OCI-M1 (cell line): ENCODE measurements at regions not wholly inside any gene's neighbourhood (a gene's known extent, or its start where the extent isn't known, plus 50 kb on each side); places are given as distances from the start of the nearest gene placed in this dataset.

Experiments
- DNase-seq: peaks from one replicate; lab custom pipeline; 2025; lab: John Stamatoyannopoulos, UW

- DNase-seq: no peak
These were observed 128.2 kb upstream of the DLX2 start for GRCh38 chr2:172230889-172231401.

GRCh38 chr2:172231508-172231907, 128.8 kb upstream of the DLX2 start:
- no peak for DNase-seq

GRCh38 chr2:172232708-172233396, 130.2 kb upstream of the DLX2 start:
- DNase-seq: no peak

GRCh38 chr2:172233987-172234715, 131.5 kb upstream of the DLX2 start:
- no peak for DNase-seq

- DNase-seq: no peak
These were observed 132.3 kb upstream of the DLX2 start for GRCh38 chr2:172234716-172235691.

GRCh38 chr2:172239944-172240590, 137.4 kb upstream of the DLX2 start:
- no peak for DNase-seq

GRCh38 chr2:172241222-172241621, 138.5 kb upstream of the DLX2 start:
- DNase-seq: no peak

- DNase-seq: no peak
These were observed 139.8 kb upstream of the DLX2 start for GRCh38 chr2:172242471-172242870.

GRCh38 chr2:172242961-172243360, 140.3 kb upstream of the DLX2 start:
- DNase-seq: peak; percentile 8

GRCh38 chr2:172244419-172245130, 141.9 kb upstream of the DLX2 start:
- no peak for DNase-seq

- peak; percentile 8 for DNase-seq
These were observed 143.9 kb upstream of the DLX2 start for GRCh38 chr2:172246649-172247048.

- no peak for DNase-seq
These were observed 144.5 kb upstream of the DLX2 start for GRCh38 chr2:172247203-172247602.

- no peak for DNase-seq
These were observed 145.7 kb upstream of the DLX2 start for GRCh38 chr2:172248381-172248780.

GRCh38 chr2:172248785-172249187, 146.1 kb upstream of the DLX2 start:
- DNase-seq: no peak

GRCh38 chr2:172249334-172249733, 146.6 kb upstream of the DLX2 start:
- DNase-seq: no peak

- DNase-seq: no peak
These were observed 147.3 kb upstream of the DLX2 start for GRCh38 chr2:172249986-172250385.

GRCh38 chr2:172251231-172251630, 148.5 kb upstream of the DLX2 start:
- DNase-seq: no peak

GRCh38 chr2:172252154-172252553, 149.5 kb upstream of the DLX2 start:
- DNase-seq: no peak

GRCh38 chr2:172253190-172254052, 150.7 kb upstream of the DLX2 start:
- DNase-seq: peak; percentile 45

GRCh38 chr2:172256886-172257285, 154.2 kb upstream of the DLX2 start:
- DNase-seq: no peak
